ENCODE measurements at regions not wholly inside any gene's neighbourhood (a gene's known extent, or its start where the extent isn't known, plus 50 kb on each side); places are given as distances from the start of the nearest gene placed in this dataset.

- TF ChIP-seq CTCF (IDR thresholded peaks at IDR 0.05) (no peak), POLR2AphosphoS5 (IDR thresholded peaks at IDR 0.05) (no peak), POLR2A (IDR thresholded peaks at IDR 0.05) (no peak), EP300 (IDR thresholded peaks at IDR 0.05) (no peak)
Measured at GRCh38 chr3:53402326-53402725, 55.0 kb upstream of the DCP1A start.
